ENCODE measurements at regions not wholly inside any gene's neighbourhood (a gene's known extent, or its start where the extent isn't known, plus 50 kb on each side); places are given as distances from the start of the nearest gene placed in this dataset.

GRCh38 chr12:67747869-67748742, 99.6 kb downstream of the DYRK2 start:
- H3K36me3 ChIP-seq (ENCODE audit: control insufficient read depth, low read depth, low read length), result no peaks in the 10 kb centered on the region
- no peaks in the 10 kb centered on the region for H3K4me1 ChIP-seq (ENCODE audit: control insufficient read depth, low read depth, low read length)
- H3K27ac ChIP-seq (ENCODE audit: low read length), result no peak overlapping the region
- no peaks in the 10 kb centered on the region for H3K27me3 ChIP-seq (ENCODE audit: control insufficient read depth, insufficient read depth, low read length)
- H3K9ac ChIP-seq (ENCODE audit: low read length), result no peak overlapping the region
- no peaks in the 10 kb centered on the region for H3K9me3 ChIP-seq (ENCODE audit: control insufficient read depth, low read depth, low read length)
- H3K4me3 ChIP-seq (ENCODE audit: low read length), result no peak overlapping the region

DNA sequence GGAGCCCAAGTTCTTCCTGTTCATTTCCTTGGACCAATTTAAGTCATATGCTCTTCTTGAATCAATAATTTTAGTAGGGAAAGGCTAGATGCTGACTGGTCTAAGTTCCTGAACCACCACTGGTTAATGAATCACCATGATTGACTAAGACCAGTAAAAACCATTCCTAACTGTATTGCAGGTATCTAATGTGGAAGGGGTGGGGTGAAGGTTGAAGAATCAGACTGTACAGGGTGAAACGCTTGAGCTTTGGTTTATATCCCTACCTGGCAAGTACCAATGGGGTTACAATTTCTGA, 100.1 kb downstream of the DYRK2 start:
- no peak overlapping the region for H3K9ac ChIP-seq (ENCODE audit: low read length)
- no peak overlapping the region for H3K27ac ChIP-seq (ENCODE audit: low read length)
- H3K9me3 ChIP-seq (ENCODE audit: control insufficient read depth, low read depth, low read length), result no peaks in the 10 kb centered on the region
- H3K27me3 ChIP-seq (ENCODE audit: control insufficient read depth, insufficient read depth, low read length), result no peaks in the 10 kb centered on the region
- H3K36me3 ChIP-seq (ENCODE audit: control insufficient read depth, low read depth, low read length), result no peaks in the 10 kb centered on the region
- H3K4me1 ChIP-seq (ENCODE audit: control insufficient read depth, low read depth, low read length), result no peaks in the 10 kb centered on the region
- no peak overlapping the region for H3K4me3 ChIP-seq (ENCODE audit: low read length)

DNA sequence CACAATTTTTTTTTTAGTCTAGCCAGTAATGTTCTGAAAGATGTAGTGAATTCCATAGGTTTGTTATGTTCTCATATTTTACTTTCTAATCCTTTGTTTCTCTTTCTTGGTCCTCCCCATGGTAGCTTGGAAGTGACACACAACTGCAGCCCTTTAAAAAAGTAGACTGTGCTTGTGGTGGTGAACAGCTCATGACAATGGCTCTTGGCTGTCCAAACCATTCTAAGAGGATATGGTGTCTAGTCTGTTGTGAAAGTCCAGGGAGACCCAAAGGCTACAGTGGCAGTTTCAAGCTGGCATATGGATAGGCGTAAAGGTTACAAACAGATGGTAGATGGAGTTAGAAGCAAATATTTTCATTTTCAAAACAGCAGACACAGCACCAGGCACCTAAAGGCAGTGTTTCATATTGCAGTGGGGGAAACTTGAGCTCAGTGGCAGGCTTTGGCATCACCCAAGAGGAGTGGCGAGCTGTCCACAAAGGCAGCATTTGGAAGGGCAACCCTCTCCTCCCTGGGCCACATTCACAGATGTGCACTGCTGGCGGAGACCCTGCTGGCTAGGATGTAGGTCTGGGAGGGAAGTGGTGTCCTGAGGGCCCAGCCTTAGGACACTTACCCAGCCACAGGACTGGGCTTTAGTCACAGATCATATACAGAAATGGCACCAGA, 102.1 kb downstream of the DYRK2 start:
- Histone ChIP-seq H3K27me3 (ENCODE audit: control insufficient read depth, insufficient read depth, low read length) (no peaks in the 10 kb centered on the region), H3K4me3 (ENCODE audit: low read length) (no peak overlapping the region), H3K36me3 (ENCODE audit: control insufficient read depth, low read depth, low read length) (no peaks in the 10 kb centered on the region), H3K27ac (ENCODE audit: low read length) (no peak overlapping the region), H3K4me1 (ENCODE audit: control insufficient read depth, low read depth, low read length) (no peaks in the 10 kb centered on the region), H3K9ac (ENCODE audit: low read length) (no peak overlapping the region), H3K9me3 (ENCODE audit: control insufficient read depth, low read depth, low read length) (no peaks in the 10 kb centered on the region)

GRCh38 chr12:67751381-67751928, 102.9 kb downstream of the DYRK2 start:
- H3K4me3 ChIP-seq (ENCODE audit: low read length), result no peak overlapping the region
- H3K27ac ChIP-seq (ENCODE audit: low read length), result no peak overlapping the region
- no peak overlapping the region for H3K9ac ChIP-seq (ENCODE audit: low read length)
- no peaks in the 10 kb centered on the region for H3K27me3 ChIP-seq (ENCODE audit: control insufficient read depth, insufficient read depth, low read length)
- H3K9me3 ChIP-seq (ENCODE audit: control insufficient read depth, low read depth, low read length), result no peaks in the 10 kb centered on the region
- peaks cover 4% of the 10 kb centered on the region for H3K4me1 ChIP-seq (ENCODE audit: control insufficient read depth, low read depth, low read length)
- H3K36me3 ChIP-seq (ENCODE audit: control insufficient read depth, low read depth, low read length), result no peaks in the 10 kb centered on the region

GRCh38 chr12:67752226-67752732, 103.7 kb downstream of the DYRK2 start:
- H3K9ac ChIP-seq (ENCODE audit: low read length), result no peak overlapping the region
- no peak overlapping the region for H3K27ac ChIP-seq (ENCODE audit: low read length)
- no peaks in the 10 kb centered on the region for H3K27me3 ChIP-seq (ENCODE audit: control insufficient read depth, insufficient read depth, low read length)
- H3K4me3 ChIP-seq (ENCODE audit: low read length), result no peak overlapping the region
- no peaks in the 10 kb centered on the region for H3K9me3 ChIP-seq (ENCODE audit: control insufficient read depth, low read depth, low read length)
- no peaks in the 10 kb centered on the region for H3K36me3 ChIP-seq (ENCODE audit: control insufficient read depth, low read depth, low read length)
- peaks cover 5% of the 10 kb centered on the region for H3K4me1 ChIP-seq (ENCODE audit: control insufficient read depth, low read depth, low read length)

GRCh38 chr12:67754933-67755697, 106.6 kb downstream of the DYRK2 start:
- H3K27ac ChIP-seq (ENCODE audit: low read length), result no peak overlapping the region
- H3K4me1 ChIP-seq (ENCODE audit: control insufficient read depth, low read depth, low read length), result peaks cover 5% of the 10 kb centered on the region
- no peaks in the 10 kb centered on the region for H3K36me3 ChIP-seq (ENCODE audit: control insufficient read depth, low read depth, low read length)
- H3K9ac ChIP-seq (ENCODE audit: low read length), result no peak overlapping the region
- no peaks in the 10 kb centered on the region for H3K9me3 ChIP-seq (ENCODE audit: control insufficient read depth, low read depth, low read length)
- H3K27me3 ChIP-seq (ENCODE audit: control insufficient read depth, insufficient read depth, low read length), result no peaks in the 10 kb centered on the region
- H3K4me3 ChIP-seq (ENCODE audit: low read length), result no peak overlapping the region

GRCh38 chr12:67757651-67758050, 109.1 kb downstream of the DYRK2 start:
- no peaks in the 10 kb centered on the region for H3K36me3 ChIP-seq (ENCODE audit: control insufficient read depth, low read depth, low read length)
- no peak overlapping the region for H3K4me3 ChIP-seq (ENCODE audit: low read length)
- H3K9me3 ChIP-seq (ENCODE audit: control insufficient read depth, low read depth, low read length), result no peaks in the 10 kb centered on the region
- peaks cover 5% of the 10 kb centered on the region for H3K4me1 ChIP-seq (ENCODE audit: control insufficient read depth, low read depth, low read length)
- H3K9ac ChIP-seq (ENCODE audit: low read length), result no peak overlapping the region
- no peaks in the 10 kb centered on the region for H3K27me3 ChIP-seq (ENCODE audit: control insufficient read depth, insufficient read depth, low read length)
- H3K27ac ChIP-seq (ENCODE audit: low read length), result no peak overlapping the region

DNA sequence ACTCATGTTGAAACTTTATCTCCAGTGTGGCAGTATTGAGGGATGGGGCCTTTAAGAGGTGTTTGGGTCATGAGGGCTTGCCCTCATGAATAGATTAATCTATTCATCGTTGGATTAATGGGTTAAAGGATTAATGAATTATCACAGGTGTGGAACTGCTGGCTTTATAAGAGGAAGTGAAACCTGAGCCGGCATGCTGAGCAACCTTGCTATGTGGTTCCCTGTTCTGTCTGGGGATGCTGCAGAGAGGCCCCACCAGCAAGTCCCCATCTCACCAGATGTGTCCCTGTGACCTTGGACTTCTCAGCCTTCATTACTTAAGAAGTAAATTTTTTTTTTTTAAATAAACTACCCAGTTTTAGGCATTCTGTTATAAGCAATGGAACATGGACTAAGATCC, 109.6 kb downstream of the DYRK2 start:
- Histone ChIP-seq H3K4me1 (ENCODE audit: control insufficient read depth, low read depth, low read length) (peaks cover 5% of the 10 kb centered on the region), H3K9ac (ENCODE audit: low read length) (no peak overlapping the region), H3K27me3 (ENCODE audit: control insufficient read depth, insufficient read depth, low read length) (no peaks in the 10 kb centered on the region), H3K27ac (ENCODE audit: low read length) (no peak overlapping the region), H3K36me3 (ENCODE audit: control insufficient read depth, low read depth, low read length) (no peaks in the 10 kb centered on the region), H3K9me3 (ENCODE audit: control insufficient read depth, low read depth, low read length) (no peaks in the 10 kb centered on the region), H3K4me3 (ENCODE audit: low read length) (no peak overlapping the region)

DNA sequence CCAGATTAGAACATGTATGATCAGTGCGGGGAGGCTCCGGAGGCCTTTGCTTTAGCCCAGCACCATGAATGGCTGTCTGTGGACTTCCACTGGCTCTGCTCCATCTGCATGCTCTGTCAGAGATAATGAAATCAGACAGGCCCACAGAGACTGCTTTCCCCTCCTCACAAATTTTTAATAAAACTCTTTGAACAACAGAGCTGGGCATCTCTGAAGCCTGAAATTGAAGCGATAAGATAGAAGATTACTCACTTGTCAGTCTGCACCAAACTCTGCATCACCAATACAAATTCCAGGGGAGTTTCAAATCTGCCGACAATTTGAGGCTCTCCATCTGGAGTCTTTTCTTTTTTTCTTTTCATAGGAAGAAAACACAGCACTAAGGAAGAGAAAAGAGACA, 110.0 kb downstream of the DYRK2 start:
- Histone ChIP-seq H3K4me1 (ENCODE audit: control insufficient read depth, low read depth, low read length) (peaks cover 5% of the 10 kb centered on the region), H3K4me3 (ENCODE audit: low read length) (no peak overlapping the region)

GRCh38 chr12:67759829-67760228, 111.3 kb downstream of the DYRK2 start:
- Histone ChIP-seq H3K27ac (ENCODE audit: low read length) (no peak overlapping the region), H3K9ac (ENCODE audit: low read length) (no peak overlapping the region), H3K27me3 (ENCODE audit: control insufficient read depth, insufficient read depth, low read length) (no peaks in the 10 kb centered on the region), H3K9me3 (ENCODE audit: control insufficient read depth, low read depth, low read length) (no peaks in the 10 kb centered on the region), H3K4me3 (ENCODE audit: low read length) (no peak overlapping the region), H3K4me1 (ENCODE audit: control insufficient read depth, low read depth, low read length) (peaks cover 5% of the 10 kb centered on the region), H3K36me3 (ENCODE audit: control insufficient read depth, low read depth, low read length) (no peaks in the 10 kb centered on the region)

More for the DNA sequence above, 110.0 kb downstream of the DYRK2 start:
- Histone ChIP-seq H3K36me3 (ENCODE audit: control insufficient read depth, low read depth, low read length) (no peaks in the 10 kb centered on the region), H3K27ac (ENCODE audit: low read length) (no peak overlapping the region), H3K9me3 (ENCODE audit: control insufficient read depth, low read depth, low read length) (no peaks in the 10 kb centered on the region), H3K9ac (ENCODE audit: low read length) (no peak overlapping the region), H3K27me3 (ENCODE audit: control insufficient read depth, insufficient read depth, low read length) (no peaks in the 10 kb centered on the region)

GRCh38 chr12:67760586-67761275, 112.2 kb downstream of the DYRK2 start:
- H3K9me3 ChIP-seq (ENCODE audit: control insufficient read depth, low read depth, low read length), result no peaks in the 10 kb centered on the region
- H3K4me1 ChIP-seq (ENCODE audit: control insufficient read depth, low read depth, low read length), result peaks cover 5% of the 10 kb centered on the region
- H3K36me3 ChIP-seq (ENCODE audit: control insufficient read depth, low read depth, low read length), result no peaks in the 10 kb centered on the region
- no peak overlapping the region for H3K9ac ChIP-seq (ENCODE audit: low read length)
- no peaks in the 10 kb centered on the region for H3K27me3 ChIP-seq (ENCODE audit: control insufficient read depth, insufficient read depth, low read length)
- no peak overlapping the region for H3K27ac ChIP-seq (ENCODE audit: low read length)
- no peak overlapping the region for H3K4me3 ChIP-seq (ENCODE audit: low read length)

All from iPS-18a (cell line).